Stimulated activated CD8-positive, alpha-beta memory T cell treated with anti-CD3 and anti-CD28 coated beads, Interleukin-4, amount 100 ng/mL, for 1 hour (primary cell): ENCODE measurements at regions not wholly inside any gene's neighbourhood (a gene's known extent, or its start where the extent isn't known, plus 50 kb on each side); places are given as distances from the start of the nearest gene placed in this dataset.
"Not testable (repeated sequence)": the region's sequence is repeated elsewhere in the genome, so short reads cannot be mapped to it uniquely, and the experiment has no call there.

Experiments used
- DNase-seq, 2 donors: peaks; one replicate each; pipeline ENCODE4 v3.0.0-alpha.2; 2020; ENCODE audit warnings: low read depth in 2 of 2, low spot score in 1 of 2

DNA sequence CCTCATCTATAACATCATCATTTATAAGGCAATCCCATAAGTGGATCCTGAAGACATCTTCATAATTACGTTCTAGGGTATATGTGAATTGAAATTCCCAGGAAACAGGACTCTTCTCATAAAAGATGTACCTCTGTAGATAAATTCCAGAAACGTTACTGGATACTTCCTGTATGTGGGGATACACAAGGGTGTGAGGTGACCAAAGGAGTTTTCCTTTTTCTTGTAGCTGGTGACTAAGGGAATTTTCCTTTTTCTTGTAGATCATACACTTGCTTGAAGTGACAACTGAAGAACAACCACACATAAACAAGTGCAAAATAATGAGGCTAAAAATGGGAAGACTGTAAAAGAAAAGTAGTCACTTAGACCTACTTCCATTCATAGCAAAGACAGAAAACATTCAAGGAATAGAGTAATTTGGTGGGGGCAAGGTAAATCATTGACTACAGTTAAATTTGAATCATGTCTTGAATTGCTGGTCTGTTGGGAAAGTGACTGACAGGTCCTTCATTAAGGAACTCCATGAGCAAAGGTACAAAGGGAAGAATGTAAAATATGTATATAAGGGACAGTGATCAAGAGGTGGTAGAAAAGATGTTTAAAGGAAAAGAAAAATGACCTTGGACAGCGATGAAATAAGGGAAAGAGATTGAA is 53.2 kb upstream of the UBE2E3 start:
- DNase-seq, result no peak

DNA sequence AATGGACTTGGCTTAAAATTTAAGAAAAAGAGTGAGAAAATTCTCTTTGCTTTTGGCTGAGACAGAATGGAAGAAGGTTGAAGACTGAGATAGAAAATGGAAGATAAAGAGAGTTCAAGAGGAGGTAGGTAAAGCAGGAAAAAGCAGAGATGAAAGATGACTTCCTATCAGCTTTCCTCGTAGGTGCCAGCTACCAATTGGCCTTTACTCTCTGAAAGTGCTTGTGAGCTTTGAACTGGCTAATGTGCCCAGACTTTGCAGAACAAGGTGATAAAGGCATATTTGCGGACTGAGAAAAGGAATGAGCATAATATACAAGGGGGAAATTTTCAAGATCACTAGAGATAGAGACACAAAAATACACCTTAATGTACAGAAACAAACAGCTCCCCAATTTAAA is 54.7 kb upstream of the UBE2E3 start:
- no peak for DNase-seq

DNA sequence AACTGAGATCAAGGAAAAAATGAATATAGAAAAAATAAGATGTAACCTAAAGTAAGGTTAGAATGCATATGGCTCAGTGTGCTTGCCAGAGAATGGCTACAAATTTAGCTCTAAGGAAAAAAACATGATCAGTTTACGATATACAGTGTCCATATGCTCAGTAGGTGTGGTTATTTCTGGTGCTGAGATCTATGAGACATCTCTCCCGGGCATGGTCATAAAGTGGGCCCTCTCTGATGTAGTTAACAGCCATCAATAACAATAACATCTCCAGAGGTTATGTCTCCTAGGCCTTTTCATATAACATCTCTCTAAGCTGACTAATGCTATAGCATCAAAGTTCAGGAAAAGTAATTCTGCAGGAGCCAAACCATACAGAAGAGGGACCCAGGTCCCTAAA is 56.3 kb upstream of the UBE2E3 start:
- no peak for DNase-seq

DNA sequence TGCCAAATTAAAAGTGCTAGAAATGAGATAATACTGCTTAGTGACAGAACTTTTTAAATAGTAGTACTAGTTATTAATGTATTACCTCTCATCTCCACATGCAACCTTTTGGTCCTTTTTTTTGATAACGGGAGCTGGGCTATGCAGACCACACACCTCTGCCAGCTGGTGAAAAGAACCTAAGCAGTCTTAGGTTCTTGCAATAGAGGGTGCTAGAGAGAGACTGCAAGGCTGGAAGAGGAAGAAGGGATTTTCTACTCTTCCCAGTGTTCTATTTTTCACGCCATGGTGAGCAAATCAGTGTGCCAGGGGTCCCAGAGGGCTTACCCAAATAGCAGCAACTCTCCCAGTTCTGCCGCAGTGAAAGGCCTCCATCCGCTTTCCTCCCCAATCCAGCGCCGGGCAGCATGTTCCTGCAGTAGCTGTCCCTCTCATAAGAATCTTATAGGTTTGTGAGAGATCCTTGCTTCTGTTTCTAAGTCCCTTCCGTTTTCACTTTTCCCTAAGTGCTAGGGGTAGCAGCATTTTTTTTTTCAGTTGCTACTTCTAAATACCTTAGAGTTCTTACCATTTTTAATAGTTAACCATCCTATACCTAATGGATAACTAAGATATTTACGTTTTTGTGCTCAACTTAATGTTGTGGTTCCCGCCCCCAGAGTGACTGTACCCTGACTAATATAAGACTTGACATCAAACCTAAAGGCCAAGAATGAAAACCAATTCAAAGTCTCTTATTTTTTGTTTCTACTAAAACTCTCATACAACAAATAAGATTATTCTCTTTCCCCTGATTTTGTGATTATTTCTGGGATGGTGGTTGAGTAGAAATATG is 69.4 kb upstream of the UBE2E3 start:
- DNase-seq, result no peak

DNA sequence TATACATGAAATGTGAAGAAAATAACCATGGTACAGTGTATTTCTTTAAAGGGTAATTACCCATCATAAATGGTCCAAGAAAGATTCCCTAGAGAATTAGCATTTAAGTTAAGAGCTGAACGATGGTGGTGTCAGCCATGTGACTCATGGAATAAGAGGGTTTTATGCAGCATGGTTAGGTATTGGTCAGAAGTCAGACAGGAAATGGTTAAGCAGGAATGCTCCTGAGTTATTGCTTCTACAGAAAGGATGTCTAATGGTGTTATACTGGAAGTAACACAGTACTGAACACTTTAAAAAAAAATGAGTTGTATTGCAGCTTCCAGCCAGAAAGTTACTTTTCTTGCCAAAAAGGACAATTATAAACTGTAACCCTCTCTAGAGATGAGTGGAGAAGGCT is 72.7 kb upstream of the UBE2E3 start:
- DNase-seq, result no peak

DNA sequence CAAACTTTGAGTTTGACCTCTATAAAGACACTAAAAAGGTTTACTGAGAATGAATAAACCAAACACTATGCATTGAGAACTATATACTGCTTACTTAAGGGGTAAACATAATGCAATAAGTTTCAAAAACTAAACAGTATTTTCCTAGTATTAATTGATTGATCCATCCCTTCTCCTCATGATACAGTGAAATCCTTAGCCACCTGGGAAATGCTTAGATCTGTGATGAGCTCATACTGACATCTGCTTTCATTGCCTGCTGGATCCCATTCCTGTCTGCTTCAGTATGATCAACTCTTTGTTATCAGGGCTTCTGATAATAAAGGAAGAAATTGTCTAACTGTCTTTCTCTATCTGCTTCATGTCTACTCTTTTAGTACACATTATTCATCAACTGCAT is 74.9 kb upstream of the UBE2E3 start:
- no peak for DNase-seq

DNA sequence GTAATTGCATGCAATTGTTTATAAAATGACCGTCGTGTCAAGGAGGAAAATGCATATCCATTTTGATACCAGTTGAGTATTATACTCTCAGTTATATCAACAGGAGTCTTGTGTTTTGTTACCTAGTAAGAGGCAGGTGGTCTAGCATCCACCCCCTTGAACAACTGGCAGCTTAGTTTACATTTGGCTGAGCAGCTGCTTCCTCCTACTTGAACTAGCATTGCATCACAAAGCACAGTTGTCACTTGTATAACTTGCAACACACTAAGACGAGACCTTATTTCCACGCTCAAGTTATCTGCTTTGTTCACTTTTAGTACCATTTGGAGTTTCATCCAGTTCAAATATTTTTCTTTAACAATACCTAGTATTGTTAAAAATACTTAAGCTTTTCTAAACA is 75.4 kb upstream of the UBE2E3 start:
- no peak for DNase-seq

DNA sequence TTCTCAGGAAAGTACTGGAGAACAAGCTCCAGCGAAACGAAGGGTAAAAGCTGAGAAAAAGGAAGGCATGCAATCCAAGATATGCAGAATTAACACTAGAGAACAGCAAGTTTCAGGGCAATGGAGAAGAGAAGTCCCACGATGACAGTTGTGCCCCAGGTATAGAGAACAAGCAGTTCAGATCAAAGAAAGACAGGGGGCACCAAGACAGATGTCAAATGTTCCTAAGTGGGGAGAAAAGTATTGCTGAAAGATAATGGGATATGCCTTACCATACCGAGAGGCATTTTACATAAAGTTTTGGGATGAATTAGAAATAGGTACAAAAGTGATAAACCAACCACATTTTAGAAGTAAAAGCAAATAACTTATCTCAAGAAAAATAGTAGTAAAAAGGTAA is 79.1 kb upstream of the UBE2E3 start:
- DNase-seq, result no peak

DNA sequence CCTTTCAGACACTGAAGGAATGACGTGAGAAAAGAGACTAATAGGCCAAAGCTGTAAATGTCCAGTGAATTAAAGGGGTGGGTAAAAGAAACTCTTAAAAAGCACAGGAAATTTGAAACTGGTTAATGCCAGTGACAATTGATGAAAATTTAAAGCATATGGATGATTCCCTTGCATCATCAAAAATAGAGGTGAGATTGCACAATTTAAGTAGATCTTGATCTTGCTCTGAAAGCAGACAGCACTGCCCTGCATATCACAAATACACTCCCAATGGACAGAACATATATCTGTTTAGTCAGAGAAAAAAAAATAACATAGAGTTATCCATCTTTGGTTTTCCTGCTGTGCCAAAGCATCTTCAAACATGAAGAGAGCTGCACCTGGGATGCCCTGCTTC is 86.7 kb upstream of the UBE2E3 start:
- no peak for DNase-seq

DNA sequence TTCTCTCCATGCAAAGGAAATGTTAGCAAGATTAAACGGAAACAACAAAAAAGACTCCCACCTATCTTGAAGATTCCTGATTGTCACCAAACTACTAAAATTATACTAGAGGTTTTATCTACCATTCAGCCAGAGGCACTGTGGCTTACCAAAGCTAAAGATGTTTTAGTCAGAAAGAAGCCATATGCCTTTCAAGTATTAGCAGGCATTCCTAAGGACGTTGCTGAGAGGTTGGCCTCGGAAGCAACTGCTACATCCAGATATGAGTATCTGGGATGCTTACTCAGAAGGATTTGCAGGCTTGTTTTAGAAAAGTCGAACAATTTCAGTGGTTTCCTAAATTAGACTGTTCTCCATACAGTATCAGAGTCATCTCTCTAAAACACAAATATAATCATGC is 88.3 kb upstream of the UBE2E3 start:
- DNase-seq, result no peak

DNA sequence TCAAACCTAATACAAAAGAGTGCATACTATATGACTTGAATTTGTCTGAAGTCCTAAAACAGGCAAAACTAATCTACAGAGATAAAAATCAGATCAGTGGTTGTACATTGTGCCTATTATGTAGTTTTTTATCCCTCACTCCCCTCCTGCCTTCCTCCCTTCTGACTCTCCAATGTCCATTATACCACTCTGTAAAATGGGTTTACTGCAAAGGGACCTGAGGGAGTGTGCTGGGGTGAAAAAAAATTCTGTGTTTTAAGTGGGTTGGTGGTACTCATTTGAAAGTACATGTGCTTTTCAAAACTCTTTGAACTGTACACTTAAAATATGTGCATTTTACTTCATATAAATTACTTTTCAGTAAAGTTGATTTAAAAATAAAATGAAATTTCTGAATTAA is 89.0 kb upstream of the UBE2E3 start:
- DNase-seq, result no peak

DNA sequence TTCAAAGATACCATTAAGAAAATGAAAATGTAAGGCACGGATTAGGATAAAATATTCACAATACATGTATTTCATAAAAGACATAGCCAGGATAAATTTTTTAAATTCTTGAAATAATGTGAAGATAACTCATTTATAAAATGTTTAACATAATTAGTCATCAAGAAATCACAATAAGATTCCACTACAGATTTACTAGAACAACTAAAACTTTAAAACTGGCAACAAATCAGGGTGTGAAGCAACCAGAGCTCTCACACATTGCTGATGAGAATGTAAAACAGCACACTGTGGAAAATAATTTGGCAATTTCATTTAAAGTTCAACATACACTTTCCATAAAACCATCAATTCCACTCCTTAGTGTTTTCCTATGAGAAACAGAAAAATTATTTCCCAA is 89.6 kb upstream of the UBE2E3 start:
- no peak for DNase-seq

DNA sequence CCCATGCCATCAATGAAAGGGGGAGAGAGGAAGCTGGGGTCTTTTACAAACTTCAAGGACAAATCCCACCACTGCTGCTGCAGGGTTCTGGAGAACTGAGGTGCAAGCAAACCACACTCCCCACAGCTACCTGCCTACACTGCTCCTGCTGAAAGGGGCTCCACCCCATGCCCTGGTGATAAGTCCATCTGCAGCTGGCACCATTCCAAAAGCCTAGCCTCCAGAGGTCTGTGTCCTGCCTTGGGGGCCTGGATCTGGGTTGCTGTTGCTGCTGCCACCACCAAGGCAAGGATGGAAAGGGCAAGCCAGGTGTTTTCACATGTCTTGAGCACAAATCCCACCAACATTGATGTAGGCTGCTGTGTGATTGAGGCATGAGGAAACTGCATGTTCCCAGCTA is 97.4 kb upstream of the UBE2E3 start:
- no peak for DNase-seq

DNA sequence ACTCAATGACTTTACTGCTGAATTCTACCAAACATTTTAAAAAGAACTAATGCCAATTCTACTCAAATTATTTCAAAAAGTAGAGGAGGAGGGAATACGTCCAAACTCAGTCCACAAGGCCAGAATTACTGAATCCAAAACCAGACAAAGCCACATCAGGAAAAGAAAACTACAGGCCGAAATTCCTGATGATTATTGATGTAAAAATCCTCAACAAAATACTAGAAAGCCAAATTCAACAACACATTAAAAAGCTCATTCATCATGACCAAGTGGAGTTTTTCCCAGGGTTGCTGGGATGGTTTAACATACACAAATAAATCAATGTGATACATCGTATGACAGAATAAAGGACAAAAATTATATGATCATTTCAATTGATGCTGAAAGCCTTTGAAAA is 103.9 kb upstream of the UBE2E3 start:
- no peak for DNase-seq

DNA sequence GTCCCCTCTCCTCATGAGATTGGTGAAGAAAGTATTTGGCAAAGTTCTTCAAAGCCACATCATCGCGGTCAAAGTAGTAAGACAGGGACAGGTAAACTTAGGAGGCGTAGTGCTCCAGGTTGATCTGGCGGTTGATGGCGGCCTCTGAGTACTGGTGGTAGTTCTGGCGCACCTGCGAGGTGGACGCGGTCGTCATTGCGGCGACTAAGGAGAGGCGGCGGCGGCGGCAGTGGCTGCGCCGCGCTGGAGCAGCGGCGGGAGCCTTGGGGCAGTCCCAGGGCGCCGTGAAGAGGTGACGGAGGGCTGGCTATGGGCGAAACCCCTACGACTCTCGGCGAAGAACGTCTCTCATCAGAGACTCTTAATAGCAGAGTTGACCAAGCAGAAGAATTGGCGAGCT is 107.2 kb upstream of the UBE2E3 start:
- no peak for DNase-seq

DNA sequence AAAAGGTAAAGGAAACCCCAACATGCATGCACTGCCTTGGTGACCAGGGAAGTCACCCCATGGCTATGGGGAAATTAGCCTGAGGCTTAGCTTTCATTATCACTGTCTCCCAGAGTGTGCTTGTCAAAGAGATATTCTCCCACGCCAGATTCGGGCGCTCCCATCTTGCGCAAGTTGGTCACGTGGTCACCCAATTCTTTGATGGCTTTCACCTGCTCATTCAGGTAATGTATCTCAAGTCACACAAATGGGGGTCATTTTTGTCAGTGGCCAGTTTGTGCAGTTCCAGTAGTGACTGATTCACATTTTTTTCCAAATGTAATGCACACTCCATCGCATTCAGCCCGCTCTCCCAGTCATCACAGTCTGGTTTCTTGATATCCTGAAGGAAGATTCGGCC is 107.6 kb upstream of the UBE2E3 start:
- DNase-seq, result not testable (repeated sequence)

DNA sequence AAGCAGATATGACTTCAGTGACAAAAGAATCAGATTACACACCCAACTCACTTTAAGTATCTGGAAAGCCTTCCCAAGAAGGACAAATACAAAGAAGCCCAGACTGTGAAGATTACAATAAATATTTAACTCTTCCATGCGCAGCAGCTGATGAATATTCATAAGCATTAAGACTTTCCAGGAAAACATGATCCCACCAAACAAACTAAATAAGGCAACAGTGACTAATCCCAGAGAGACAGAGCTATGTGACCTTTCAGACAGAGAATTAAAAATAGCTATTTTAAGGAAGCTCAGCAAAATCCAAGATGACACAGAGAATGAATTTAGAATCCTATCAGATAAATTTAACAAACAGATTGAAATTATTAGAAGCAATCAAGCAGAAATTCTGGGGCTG is 108.2 kb upstream of the UBE2E3 start:
- DNase-seq, result no peak

DNA sequence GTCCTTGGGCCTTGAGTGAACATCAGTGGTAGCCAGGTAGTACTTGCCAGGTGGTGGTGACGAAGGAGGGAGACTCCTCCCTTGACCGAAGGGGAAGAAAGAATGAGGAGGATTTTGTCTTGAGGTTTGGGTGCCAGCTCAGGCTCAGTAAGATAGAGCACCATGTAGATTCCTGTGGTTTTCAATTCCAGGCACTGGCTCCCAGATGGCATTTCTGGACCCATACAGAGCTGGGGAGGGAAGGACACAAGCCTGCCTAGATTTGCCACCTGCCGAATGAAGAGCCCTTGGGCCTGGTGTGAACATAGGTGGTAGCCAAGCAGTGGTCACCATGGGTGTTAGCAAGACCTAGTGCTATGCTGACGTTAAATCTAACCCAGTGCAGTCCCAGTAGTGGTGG is 108.8 kb upstream of the UBE2E3 start:
- DNase-seq, result no peak

DNA sequence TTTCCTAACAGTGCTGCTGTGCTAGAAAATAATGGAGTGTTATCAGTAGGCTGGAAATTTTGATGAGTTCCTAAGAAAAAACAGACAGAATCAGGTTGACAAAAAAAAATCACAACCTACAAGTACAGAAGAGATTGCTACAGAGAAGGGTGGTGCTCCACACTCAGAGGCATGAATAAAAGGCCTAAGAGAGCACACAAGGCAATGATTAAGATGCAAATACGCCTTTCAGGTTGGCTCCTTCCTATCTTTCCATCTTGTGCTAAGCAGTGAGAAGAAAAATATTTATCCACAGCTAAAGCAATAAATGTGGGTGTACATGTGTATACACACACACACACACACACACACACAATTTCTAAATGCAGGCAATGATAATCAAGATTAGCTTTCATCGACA is 130.6 kb upstream of the UBE2E3 start:
- DNase-seq, result no peak

DNA sequence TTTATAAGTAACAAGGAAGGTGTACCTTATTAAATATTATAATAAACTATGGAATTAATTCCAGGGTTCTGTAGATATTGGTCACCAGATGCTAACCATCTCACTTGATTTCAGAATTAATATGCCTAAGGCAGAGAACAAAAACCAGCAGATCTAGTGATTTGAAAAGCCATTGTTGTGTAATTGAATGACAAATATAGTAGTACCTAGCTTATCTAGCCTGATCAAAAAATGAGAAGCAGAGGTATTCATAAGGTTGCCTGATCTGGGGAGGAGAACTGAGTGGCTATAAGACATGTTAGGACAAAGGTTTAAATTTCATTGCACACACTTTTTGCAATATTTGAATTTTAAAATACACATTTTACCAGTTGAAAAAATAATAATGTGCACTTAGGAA is 132.0 kb upstream of the UBE2E3 start:
- no peak for DNase-seq

DNA sequence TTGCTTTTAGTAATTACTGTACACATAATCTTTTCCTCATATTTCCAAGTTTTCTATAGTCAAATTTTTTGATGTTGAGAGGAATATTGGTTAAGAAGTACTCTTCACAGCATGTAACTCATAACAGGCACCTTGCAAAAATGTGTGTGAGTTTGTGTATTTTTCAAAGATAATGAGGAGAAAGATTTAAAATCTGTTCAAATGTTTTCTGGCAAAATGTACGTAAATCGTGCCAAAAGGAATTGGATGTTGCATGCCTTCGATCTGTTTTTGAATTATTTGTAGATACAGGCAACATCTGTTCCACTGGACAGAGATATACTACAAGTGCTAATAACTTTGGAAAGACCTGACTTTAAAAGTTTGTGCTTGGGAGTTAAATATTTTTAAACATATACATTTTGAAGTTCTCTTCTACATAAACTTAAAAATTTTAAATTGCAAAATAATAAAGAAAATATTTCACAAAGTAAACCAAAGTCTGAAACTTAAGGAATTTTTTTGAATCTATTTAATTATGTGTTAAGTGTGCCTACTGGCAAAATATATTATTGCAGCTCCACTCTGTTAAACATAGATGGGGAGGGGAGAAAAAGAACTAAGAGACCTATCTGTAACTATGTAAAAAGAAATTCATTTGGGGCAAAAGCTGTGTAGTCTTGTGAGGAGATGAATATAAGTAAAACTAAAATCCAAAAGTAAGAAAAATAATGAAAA is 133.5 kb upstream of the UBE2E3 start:
- DNase-seq, result no peak

DNA sequence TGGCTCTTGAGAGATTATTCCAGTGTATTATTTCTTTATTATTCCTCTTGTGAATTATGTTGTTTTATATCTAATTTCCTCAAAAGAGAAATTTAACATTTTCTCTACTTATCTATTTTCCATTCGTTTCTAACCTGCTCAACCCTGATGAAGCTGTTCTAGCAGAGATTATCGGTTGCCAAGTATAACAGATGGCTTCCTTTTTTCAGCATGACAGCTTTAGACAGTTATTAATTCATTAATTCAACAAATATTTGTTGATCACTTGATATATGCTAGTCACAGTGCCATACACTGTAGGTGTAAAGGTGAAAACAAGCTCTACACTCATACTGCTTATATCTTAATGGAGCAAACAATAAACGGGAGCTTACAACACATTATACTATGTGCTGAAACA is 137.9 kb upstream of the UBE2E3 start:
- DNase-seq, result no peak
